HG03520 (cell line): ENCODE measurements at regions not wholly inside any gene's neighbourhood (a gene's known extent, or its start where the extent isn't known, plus 50 kb on each side); places are given as distances from the start of the nearest gene placed in this dataset.
"Not testable (repeated sequence)": the region's sequence is repeated elsewhere in the genome, so short reads cannot be mapped to it uniquely, and the experiment has no call there.

Experiments used
- ATAC-seq: cut with Tn5 transposase; IDR thresholded peaks from one replicate; pipeline ENCODE4 v1.9.1; 2021; ENCODE audit warnings: mild to moderate bottlenecking, moderate library complexity; ENCODE audit not compliant: unreplicated experiment

DNA sequence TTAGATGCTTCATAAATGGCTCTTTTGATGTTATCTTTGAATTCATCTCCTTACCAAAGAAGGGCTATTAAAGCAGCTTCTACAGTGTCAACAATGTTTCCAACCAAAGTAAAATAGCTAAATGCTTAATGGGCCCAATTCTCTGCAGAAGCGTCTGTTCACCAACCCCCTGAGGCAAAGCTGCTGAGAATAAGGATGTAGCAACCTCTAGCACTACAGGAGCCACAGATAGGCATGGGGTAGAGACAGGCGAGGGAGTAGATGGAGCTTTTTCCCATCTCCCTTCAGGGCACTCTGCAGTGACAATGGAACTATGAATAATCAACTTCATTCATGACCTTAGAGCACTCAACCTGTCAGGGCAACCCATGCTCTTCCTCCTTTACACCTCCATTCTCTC is 134.1 kb downstream of the FZD1 start:
- ATAC-seq, result no peak

DNA sequence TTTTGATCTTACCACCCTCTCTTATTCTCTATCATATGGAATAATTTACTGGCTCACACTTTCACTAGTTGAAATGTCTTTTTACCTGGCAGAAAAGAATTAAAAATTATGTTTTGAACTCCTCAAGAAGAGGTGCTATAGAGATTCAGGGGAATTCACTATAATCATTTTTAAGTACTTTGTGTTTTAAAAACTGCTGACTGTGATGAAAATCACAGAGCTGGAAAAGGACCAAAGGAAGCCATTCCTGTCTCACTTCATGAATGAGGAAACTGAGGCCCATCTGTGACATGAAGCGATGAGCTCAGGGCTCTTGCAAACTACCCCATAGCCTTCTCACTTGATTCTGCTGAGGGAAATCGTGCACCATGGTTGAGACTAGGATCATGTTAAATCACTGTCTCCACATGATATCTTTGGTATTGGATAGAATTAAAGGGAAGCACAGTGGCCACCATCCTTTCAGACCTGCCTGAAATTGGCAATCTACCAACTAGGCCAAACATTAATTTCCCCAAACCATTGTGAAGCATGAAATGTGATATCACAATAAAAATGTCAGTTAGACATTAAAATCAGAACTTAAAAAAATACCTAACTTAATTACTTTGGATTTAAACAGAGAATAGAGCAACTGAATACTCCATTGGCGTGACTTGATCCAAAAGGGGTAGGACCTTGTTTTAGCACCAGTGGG is 141.0 kb downstream of the FZD1 start:
- no peak for ATAC-seq

DNA sequence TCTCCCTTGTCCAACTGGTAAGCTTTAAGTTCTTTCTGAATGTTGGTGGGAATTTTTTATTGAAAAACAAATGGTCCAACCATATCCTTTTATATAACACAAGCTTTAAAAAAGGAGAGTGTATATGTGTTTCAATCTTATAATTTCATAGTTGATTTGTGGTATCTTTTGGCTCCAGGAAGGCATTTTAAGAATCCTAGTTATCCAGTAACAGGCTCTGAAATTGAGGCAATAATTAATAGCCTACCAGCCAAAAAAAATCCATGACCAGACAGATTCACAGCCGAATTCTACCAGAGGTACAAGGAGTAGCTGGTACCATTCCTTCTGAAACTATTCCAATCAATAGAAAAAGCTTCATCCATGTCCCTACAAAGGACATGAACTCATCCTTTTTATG is 141.6 kb downstream of the FZD1 start:
- not testable (repeated sequence) for ATAC-seq

DNA sequence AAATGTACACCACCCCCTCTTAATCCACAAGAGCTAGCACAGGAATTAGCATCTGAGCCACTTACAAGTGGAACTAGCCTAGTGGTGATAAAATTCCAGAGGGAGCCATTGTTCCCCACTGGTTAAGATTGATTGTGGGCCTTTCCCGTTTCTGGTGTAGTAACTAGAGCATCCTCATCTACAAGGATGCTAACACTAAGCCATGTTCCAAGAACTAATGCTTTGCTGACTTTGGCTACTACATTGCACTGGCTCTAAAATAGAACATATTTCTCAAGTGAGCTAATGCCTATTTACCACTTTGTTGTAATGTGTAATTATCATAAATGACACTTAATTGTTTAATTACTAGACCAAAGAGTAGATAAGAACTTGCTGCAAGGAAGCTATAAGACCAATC is 143.7 kb downstream of the FZD1 start:
- no peak for ATAC-seq

GRCh38 chr7:91408388-91409154 is 144.3 kb downstream of the FZD1 start:
- ATAC-seq, result no peak

GRCh38 chr7:91411060-91411459 is 146.8 kb downstream of the FZD1 start:
- ATAC-seq, result no peak

GRCh38 chr7:91412298-91412697 is 148.1 kb downstream of the FZD1 start:
- no peak for ATAC-seq

DNA sequence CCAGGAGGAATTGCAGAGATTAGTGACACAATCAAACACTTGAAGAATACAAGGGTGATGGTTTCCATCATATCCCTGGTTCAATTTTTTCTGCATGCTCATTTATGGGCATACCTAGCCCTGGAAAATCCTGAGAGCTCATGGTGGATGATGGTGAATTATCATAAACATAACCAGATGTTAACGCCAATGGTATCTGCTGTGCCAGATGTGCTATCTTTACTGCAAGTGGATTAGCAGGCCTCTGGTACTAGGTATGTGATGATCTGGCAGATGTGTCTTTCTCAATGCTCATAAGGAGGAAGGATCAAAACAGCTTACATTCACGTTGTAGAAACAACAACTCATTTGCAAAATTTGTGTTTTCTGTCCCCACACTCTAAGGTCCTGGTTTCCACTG is 150.5 kb downstream of the FZD1 start:
- ATAC-seq, result no peak

DNA sequence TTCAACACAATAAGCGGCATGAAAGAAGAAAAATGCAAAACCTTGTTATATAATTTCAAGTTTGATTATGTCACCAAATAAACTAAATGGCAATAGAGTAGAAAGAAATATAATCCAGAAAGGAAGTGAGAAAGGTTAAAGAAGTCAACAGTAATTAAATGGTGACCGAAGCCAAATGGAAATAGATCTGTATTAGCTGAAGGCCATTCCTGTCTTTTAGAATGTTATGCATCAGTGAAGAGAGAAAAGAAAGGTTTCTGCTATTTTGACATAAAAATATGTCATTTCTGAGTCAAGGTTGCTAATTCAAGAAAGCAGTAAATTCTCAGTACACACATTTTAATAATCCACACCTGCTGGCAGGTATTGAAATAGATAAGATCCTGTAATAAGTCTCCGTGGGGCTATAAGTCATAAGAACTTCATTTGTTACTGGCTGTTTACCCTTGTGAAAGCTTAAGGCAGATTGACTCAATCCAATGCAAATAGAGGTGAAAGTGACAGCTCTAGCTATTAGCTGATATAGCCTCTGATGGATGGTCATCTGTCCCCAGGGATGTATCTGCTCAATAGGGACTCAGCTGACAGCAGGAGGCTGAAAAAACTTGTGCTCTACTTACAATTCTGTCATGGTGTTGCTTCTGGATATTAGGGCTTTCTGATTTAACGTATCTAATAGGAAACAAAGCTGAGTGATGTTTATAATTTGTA is 152.1 kb downstream of the FZD1 start:
- no peak for ATAC-seq

GRCh38 chr7:91420606-91421005 is 156.4 kb downstream of the FZD1 start:
- no peak for ATAC-seq

DNA sequence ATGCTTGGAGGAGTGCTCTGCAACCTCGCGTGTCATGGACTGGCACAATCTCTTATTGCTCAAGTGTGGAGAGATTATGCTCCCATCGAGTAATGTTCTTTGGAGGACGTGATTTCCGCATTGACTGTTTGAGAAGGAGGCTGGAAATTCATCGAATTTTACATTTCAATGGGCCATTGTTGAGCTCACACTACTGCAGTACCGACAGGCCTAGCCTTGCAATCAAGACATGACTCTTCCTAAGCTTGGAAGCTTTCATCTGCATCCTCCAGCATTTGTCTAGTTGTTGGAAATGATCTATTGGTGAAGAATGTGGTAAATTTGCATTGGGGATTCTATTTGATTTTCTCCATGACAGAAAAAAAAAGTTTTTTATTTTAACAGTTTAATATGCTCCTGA is 156.8 kb downstream of the FZD1 start:
- no peak for ATAC-seq

- ATAC-seq, result no peak
Observed at GRCh38 chr7:91424371-91424770, 160.1 kb downstream of the FZD1 start.

DNA sequence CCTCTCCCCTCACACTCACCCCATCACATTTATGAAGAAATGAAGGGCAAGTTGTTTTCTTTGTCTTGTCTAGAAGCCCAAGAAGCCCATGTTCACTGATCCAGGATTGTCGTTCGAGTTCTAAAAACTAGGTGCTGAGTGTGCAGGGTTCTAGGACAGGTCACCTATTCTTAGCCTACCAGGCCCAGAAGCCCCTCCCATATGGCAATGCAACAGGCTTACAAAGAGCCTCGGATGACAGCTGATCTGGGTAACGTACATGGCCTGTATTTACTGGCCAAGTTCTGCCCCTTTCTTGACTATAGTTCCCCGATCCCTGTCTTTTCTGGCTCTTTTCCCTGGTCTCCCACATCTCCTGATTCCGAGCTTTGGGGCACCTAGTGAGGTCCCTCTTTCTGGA is 160.9 kb downstream of the FZD1 start:
- ATAC-seq, result no peak

DNA sequence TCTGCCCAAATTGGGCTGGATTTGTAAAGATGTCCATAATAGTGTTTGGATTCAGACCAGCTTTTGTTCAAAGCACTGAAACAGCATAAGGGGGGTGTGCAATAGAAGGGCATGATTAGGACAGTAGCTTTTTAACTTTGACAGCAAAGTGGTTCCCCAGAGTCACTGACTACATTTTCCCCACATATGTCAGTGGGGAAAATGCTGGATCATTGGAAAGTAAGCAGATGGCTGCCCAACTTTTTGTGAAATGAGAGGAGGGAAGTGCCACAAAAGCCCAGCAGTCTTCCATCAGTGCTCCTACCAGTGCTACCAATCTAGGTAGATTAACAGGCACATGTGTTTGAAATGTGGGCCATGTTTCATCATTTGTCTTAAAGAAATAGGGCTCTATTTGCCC is 162.8 kb downstream of the FZD1 start:
- no peak for ATAC-seq

- no peak for ATAC-seq
Observed at GRCh38 chr7:91431601-91432000, 167.4 kb downstream of the FZD1 start.

GRCh38 chr7:91434836-91435235 is 170.6 kb downstream of the FZD1 start:
- ATAC-seq, result no peak

- ATAC-seq, result no peak
Observed at GRCh38 chr7:91435381-91436059, 171.3 kb downstream of the FZD1 start.

- no peak for ATAC-seq
Observed at GRCh38 chr7:91436655-91437054, 172.4 kb downstream of the FZD1 start.

- not testable (repeated sequence) for ATAC-seq
Observed at GRCh38 chr7:91440198-91440597, 176.0 kb downstream of the FZD1 start.

DNA sequence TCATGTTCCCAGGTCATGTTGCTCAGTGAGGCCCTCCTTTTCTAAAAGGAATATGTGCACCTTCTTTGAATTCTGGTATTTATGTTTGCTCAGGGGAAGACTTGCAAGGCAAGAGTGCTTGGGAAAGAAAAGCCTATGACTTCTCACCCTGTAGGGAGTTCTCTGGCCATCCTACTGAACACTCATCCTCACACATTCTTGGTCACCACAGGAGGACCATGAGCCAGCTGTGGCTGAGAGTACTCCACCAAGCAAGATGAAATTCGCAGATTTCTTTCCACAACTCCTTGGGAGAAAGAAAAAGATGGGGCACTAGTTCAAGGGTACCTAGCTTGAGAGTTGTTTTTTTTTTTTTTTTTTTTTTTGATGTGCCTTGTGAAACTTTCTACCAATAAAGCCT is 179.6 kb downstream of the FZD1 start:
- ATAC-seq, result no peak

DNA sequence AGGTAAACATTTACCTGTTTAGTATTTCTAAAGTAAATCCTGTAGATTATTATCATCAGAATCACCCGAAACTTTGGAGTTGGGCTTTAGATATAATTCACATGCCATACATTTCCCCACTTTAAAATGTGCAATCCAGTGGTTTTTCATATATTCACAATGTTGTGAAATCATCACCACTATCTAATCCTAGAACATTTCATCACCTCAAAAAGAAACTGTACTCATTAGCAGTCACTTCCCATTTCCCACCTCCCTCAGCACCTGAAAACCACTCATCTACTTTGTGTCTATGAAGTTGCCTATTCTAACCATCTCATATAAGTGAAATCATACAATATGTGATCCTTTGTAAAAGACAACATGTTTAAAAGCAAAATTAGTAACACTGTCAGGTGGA is 182.6 kb downstream of the FZD1 start:
- no peak for ATAC-seq
